RWPE2 (cell line): ENCODE measurements at regions not wholly inside any gene's neighbourhood (a gene's known extent, or its start where the extent isn't known, plus 50 kb on each side); places are given as distances from the start of the nearest gene placed in this dataset.

Experiments used
- ATAC-seq: fragments of 200-7000 bp; cut with Tn5 transposase; 3 replicates; pipeline ENCODE4 v1.9.1; 2021; ENCODE audit warnings: low read depth
- DNase-seq: peaks from one replicate; pipeline ENCODE4 v3.0.0-alpha.2; 2020; ENCODE audit warnings: low spot score
- H3K27ac ChIP-seq: fragments of 450-650 bp; 2 replicates; pipeline ENCODE4 v1.5.1; 2017; ENCODE audit warnings: mild to moderate bottlenecking; ENCODE audit not compliant: poor library complexity, severe bottlenecking
- H3K27me3 ChIP-seq: fragments of 250-450 bp; sonication (Bioruptor Pico); 2 replicates; pipeline ENCODE4 v1.5.1; 2021; ENCODE audit warnings: mild to moderate bottlenecking, moderate library complexity; ENCODE audit not compliant: insufficient read depth, poor library complexity, severe bottlenecking
- H3K36me3 ChIP-seq: fragments of 250-450 bp; sonication (Bioruptor Pico); 2 replicates; pipeline ENCODE4 v1.5.1; 2020; ENCODE audit warnings: low read depth, mild to moderate bottlenecking, moderate library complexity
- H3K4me1 ChIP-seq: fragments of 250-450 bp; sonication (Bioruptor Pico); 2 replicates; pipeline ENCODE4 v1.5.1; 2021; ENCODE audit warnings: mild to moderate bottlenecking, moderate library complexity; ENCODE audit not compliant: insufficient read depth, poor library complexity, severe bottlenecking
- H3K4me3 ChIP-seq: fragments of 250-450 bp; sonication (Bioruptor Pico); 2 replicates; pipeline ENCODE4 v1.5.1; 2021; ENCODE audit warnings: mild to moderate bottlenecking, moderate library complexity; ENCODE audit not compliant: severe bottlenecking
- H3K9me3 ChIP-seq: fragments of 250-450 bp; sonication (Bioruptor Pico); 2 replicates; pipeline ENCODE4 v1.5.1; 2021; ENCODE audit warnings: mild to moderate bottlenecking, moderate library complexity; ENCODE audit not compliant: severe bottlenecking
- TF ChIP-seq, protein P1 (sequence below): fragments of 450-650 bp; IDR thresholded peaks from one replicate; pipeline ENCODE4 v1.5.1; 2017; ENCODE audit warnings: mild to moderate bottlenecking, moderate library complexity; ENCODE audit not compliant: poor library complexity, severe bottlenecking

DNA sequence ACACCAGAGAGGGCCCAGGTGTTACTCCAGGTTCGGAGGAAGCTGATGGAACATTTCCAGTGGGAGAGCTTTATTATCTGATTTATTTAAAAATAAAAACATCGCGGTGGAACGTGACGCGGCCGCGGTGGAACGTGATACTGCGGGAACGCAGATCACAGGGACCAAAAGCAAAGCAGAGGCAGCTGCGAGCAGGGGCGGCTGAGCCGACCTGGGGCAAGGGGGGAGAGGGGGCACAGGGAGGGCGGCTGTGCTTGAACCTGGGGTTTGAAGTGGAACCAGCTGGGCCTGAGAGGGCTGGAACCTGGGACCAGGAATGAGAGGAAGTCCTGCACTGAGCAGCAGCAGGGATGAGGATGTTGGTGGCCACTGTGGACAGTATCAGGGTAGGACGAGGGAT is 583.5 kb upstream of the SALL3 start:
- no peaks in the 10 kb centered on the region for H3K9me3 ChIP-seq
- TF ChIP-seq, protein P1, sequence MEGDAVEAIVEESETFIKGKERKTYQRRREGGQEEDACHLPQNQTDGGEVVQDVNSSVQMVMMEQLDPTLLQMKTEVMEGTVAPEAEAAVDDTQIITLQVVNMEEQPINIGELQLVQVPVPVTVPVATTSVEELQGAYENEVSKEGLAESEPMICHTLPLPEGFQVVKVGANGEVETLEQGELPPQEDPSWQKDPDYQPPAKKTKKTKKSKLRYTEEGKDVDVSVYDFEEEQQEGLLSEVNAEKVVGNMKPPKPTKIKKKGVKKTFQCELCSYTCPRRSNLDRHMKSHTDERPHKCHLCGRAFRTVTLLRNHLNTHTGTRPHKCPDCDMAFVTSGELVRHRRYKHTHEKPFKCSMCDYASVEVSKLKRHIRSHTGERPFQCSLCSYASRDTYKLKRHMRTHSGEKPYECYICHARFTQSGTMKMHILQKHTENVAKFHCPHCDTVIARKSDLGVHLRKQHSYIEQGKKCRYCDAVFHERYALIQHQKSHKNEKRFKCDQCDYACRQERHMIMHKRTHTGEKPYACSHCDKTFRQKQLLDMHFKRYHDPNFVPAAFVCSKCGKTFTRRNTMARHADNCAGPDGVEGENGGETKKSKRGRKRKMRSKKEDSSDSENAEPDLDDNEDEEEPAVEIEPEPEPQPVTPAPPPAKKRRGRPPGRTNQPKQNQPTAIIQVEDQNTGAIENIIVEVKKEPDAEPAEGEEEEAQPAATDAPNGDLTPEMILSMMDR: no peak
- H3K27ac ChIP-seq: no peak overlapping the region
- H3K4me3 ChIP-seq: no peak overlapping the region
- no peaks in the 10 kb centered on the region for H3K27me3 ChIP-seq
- no peaks in the 10 kb centered on the region for H3K36me3 ChIP-seq
- DNase-seq (no peak), ATAC-seq (no peak)
- H3K4me1 ChIP-seq: no peaks in the 10 kb centered on the region

DNA sequence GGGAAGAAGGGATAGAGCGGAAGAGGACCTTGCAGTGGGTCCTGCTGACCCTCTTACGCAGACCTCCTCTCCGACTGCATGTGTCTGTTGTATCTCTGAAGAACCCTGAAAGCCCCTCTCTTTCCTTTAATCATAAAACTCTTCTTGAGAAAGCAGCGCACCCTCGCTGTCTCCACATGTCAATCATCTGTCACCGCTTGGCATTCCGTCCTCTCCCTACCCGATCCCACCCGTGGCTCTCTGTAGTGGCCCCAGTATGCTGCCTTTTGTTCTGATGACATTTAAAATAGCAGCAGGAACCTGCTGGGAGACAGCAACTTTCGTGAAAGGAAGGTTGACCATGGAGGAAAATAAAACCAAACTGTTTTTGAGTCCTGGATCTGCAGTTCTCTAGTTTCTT is 582.9 kb upstream of the SALL3 start:
- H3K9me3 ChIP-seq: no peaks in the 10 kb centered on the region
- no peaks in the 10 kb centered on the region for H3K27me3 ChIP-seq
- no peaks in the 10 kb centered on the region for H3K36me3 ChIP-seq
- no peak for ATAC-seq
- no peak overlapping the region for H3K27ac ChIP-seq
- no peak for DNase-seq
- no peaks in the 10 kb centered on the region for H3K4me1 ChIP-seq
- no peak overlapping the region for H3K4me3 ChIP-seq
- TF ChIP-seq, protein P1: no peak

DNA sequence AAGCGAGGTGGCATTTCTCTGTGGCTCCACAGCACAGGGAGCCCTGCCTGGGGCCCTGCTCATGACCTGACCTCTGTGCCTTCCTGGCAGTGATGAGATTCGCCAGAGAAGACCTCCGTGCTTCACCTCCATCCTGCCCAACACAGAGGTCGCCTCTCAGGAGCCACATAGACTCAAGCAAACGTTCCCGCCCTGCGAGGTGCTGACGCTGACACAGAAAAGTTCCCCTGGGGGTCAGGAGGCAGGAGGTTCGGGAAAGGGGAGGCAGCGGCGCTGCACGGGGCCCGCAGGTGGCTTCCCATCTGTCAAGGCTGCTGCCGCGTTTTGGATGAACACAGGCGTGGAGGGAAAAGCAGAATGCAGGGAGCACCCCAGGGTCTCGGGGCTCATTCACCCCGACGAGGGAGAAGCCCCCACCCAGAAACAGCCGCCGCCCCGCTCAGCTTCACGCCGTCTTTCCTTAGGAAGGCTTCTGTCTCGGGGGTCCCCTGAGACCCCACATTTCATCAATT is 579.6 kb upstream of the SALL3 start:
- Histone ChIP-seq H3K36me3 (no peaks in the 10 kb centered on the region), H3K4me1 (no peaks in the 10 kb centered on the region), H3K9me3 (no peaks in the 10 kb centered on the region), H3K4me3 (no peak overlapping the region), H3K27ac (no peak overlapping the region), H3K27me3 (no peaks in the 10 kb centered on the region)
- TF ChIP-seq, protein P1: no peak
- ATAC-seq: no peak
- no peak for DNase-seq

DNA sequence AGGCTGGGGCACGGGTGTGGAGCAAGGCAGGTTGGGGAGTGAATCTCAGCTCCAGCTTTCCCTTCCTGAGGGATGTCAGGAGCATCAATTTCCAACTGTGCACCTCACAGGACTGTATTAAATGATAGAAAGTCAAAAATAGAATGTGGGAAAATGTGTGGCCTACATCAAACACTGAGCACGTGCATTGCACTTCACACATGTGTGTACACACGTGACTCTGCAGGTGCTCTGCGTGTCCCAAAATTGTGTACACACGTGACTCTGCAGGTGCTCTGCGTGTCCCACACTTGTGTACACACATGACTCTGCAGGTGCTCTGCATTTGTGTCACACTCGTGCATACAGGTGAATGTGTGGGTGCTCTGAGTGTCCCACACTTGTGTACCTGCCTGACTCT is 577.2 kb upstream of the SALL3 start:
- ATAC-seq (no peak), DNase-seq (no peak)
- TF ChIP-seq, protein P1: no peak
- H3K27me3 ChIP-seq: no peaks in the 10 kb centered on the region
- H3K36me3 ChIP-seq: no peaks in the 10 kb centered on the region
- no peak overlapping the region for H3K27ac ChIP-seq
- no peak overlapping the region for H3K4me3 ChIP-seq
- no peaks in the 10 kb centered on the region for H3K4me1 ChIP-seq
- H3K9me3 ChIP-seq: no peaks in the 10 kb centered on the region

DNA sequence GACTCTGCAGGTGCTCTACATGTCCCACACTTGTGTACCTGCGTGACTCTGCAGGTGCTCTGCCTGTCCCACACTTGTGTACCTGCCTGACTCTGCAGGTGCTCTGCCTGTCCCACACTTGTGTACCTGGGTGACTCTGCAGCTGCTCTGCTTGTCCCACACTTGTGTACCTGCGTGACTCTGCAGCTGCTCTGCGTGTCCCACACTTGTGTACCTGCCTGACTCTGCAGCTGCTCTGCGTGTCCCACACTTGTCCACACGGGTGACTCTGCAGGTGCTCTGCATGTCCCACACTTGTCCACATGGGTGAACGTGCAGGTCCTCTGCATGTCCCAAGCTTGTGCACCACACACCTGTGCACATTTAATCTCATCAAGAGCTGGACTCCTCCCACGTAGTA is 576.7 kb upstream of the SALL3 start:
- H3K36me3 ChIP-seq: no peaks in the 10 kb centered on the region
- no peak overlapping the region for H3K27ac ChIP-seq
- no peaks in the 10 kb centered on the region for H3K27me3 ChIP-seq
- H3K9me3 ChIP-seq: no peaks in the 10 kb centered on the region
- TF ChIP-seq, protein P1: no peak
- ATAC-seq: no peak
- no peak overlapping the region for H3K4me3 ChIP-seq
- no peak for DNase-seq
- no peaks in the 10 kb centered on the region for H3K4me1 ChIP-seq
